GM20000 (cell line): ENCODE measurements at regions not wholly inside any gene's neighbourhood (a gene's known extent, or its start where the extent isn't known, plus 50 kb on each side); places are given as distances from the start of the nearest gene placed in this dataset.
A peak's percentile ranks its signal among the peaks of the same experiment; 100 is the strongest.

Experiments
- DNase-seq: peaks from one replicate; pipeline ENCODE4 v3.0.0; 2012; ENCODE audit warnings: low spot score
- CTCF ChIP-seq: IDR thresholded peaks from 2 replicates; pipeline ENCODE4 v1.5.1; 2012; ENCODE audit warnings: mild to moderate bottlenecking, control low read depth; ENCODE audit errors: extremely low read depth, missing control alignments

- no peak for DNase-seq
- TF ChIP-seq CTCF = no peak
Observed at GRCh38 chr17:27974531-27975145, 67.8 kb upstream of the NLK start.

GRCh38 chr17:27975146-27976011, 67.1 kb upstream of the NLK start:
- no peak for TF ChIP-seq CTCF
- peak; percentile 15 for DNase-seq

GRCh38 chr17:27976331-27976730, 66.1 kb upstream of the NLK start:
- TF ChIP-seq CTCF = no peak
- peak; percentile 33 for DNase-seq

- no peak for DNase-seq
- no peak for TF ChIP-seq CTCF
Observed at GRCh38 chr17:27977751-27978688, 64.5 kb upstream of the NLK start.

- TF ChIP-seq CTCF = no peak
- no peak for DNase-seq
Observed at GRCh38 chr17:27978689-27979175, 63.7 kb upstream of the NLK start.

GRCh38 chr17:27980043-27980442, 62.4 kb upstream of the NLK start:
- no peak for DNase-seq
- TF ChIP-seq CTCF = no peak
